ENCODE measurements at regions not wholly inside any gene's neighbourhood (a gene's known extent, or its start where the extent isn't known, plus 50 kb on each side); places are given as distances from the start of the nearest gene placed in this dataset.

DNA sequence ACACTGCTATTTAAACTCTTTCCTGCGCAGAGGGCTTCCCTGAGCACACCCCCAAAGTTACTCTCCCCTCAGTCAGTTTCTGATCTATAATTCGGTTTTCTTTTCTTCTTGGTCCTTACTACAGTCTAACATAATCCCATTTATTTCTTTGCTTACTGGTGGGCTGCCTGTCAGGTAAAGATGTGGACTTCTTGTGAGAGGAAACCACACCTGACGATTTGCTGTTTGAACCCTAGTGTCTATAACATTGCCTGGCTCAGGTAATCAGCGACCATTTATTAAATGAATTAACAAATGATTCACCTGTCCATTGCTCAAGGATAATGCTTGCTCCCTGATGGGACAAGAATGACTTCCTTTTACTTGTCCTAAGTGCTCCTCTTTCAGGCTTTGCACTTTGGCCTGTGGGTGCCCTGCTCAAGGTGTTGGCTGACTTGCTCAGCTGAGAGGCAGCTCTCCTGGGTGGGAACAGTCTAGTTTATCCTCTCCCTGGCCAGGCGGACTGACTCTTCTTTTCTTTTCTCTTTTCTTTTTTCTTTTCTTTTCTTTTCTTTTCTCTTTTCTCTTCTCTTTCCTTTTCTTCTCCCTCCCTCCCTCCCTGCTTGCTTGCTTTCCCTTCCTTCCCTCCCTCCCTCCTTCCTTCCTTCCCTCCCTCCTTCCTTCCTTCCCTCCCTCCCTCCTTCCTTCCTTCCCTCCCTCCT is 233.1 kb downstream of the BCAS1 start:
- no peak for DNase-seq

DNA sequence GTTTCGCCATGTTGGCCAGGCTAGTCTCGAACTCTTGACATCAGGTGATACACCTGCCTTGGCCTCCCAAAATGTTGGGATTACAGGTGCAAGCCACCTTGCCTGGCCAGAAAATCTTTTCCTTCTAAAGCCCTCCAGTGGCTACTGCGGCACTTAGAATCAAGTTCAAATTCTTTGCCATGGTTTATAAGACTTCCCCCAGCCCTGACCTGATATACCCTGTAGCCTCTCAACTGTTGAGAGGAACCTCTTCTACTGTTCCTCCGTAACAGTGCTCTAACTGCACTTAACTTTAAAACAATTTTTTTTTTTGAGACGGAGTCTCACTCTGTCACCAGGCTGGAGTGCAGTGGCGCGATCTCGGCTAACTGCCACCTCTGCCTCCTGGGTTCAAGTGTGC is 235.6 kb downstream of the BCAS1 start:
- DNase-seq: no peak

DNA sequence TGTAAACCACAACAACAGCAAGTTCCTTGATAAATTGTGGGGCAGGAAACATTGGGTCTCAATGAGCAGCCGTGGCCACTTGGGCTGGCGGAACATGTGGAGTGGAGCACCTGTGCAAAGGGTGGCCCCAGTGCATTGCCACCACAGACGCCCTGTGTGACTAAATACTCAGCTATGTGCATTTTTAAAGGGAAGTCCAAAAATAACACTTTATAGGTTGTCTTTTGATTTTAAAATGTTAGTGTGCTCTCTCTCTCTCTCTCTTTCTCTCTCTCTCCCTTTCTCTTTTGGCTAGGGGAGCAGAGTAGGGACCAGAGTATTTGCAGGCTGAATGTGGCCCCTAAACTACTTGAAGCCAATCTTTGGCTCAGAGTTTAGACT is 236.3 kb downstream of the BCAS1 start:
- DNase-seq: no peak

GRCh38 chr20:53833333-53834061 is 236.9 kb downstream of the BCAS1 start:
- no peak for DNase-seq

DNA sequence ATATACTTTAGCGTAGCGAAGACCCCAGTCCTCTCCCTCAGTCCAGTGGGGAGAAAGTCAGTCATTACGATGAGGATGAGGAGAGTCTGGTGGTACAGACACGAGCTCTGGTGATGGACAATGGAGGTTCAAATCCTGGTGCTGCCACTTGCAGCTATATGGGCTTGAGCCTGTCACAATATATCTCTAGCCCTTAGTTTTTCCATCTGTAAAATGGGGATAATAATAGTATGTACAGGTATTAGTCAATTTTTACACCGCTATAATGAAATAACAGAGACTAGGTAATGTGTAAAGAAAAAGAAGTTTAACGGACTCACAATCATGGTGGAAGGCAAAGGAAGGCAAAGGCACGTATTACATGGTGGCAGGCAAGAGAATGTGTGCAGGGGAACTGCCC is 237.9 kb downstream of the BCAS1 start:
- DNase-seq: no peak

- no peak for DNase-seq
Measured at GRCh38 chr20:53831812-53832211, 238.2 kb upstream of the ZNF217 start.

DNA sequence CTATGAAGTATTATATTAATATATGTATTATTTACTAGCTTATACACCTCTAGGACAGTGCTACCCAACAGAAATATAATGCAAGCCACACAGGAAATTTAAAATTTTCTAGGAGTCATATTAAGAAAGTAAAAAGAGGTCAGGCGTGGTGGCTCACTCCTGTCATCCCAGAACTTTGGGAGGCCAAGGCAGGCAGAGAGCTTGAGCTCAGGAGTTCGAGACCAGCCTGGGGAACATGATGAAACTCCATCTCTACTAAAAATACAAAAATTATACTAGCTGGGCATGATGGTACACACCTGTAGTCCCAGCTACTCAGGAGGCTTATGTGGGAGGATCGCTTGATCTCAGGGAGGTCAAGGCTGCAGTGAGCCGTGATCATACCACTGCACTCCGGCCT is 237.6 kb upstream of the ZNF217 start:
- no peak for DNase-seq

- DNase-seq: peak; percentile 56
Measured at GRCh38 chr20:53829724-53830521, 236.3 kb upstream of the ZNF217 start.

- DNase-seq: no peak
Measured at GRCh38 chr20:53829255-53829723, 235.7 kb upstream of the ZNF217 start.

GRCh38 chr20:53828682-53829254 is 235.1 kb upstream of the ZNF217 start:
- peak; percentile 85 for DNase-seq

GRCh38 chr20:53828088-53828681 is 234.5 kb upstream of the ZNF217 start:
- DNase-seq: peak; percentile 93

GRCh38 chr20:53827292-53828087 is 233.9 kb upstream of the ZNF217 start:
- DNase-seq: no peak

DNA sequence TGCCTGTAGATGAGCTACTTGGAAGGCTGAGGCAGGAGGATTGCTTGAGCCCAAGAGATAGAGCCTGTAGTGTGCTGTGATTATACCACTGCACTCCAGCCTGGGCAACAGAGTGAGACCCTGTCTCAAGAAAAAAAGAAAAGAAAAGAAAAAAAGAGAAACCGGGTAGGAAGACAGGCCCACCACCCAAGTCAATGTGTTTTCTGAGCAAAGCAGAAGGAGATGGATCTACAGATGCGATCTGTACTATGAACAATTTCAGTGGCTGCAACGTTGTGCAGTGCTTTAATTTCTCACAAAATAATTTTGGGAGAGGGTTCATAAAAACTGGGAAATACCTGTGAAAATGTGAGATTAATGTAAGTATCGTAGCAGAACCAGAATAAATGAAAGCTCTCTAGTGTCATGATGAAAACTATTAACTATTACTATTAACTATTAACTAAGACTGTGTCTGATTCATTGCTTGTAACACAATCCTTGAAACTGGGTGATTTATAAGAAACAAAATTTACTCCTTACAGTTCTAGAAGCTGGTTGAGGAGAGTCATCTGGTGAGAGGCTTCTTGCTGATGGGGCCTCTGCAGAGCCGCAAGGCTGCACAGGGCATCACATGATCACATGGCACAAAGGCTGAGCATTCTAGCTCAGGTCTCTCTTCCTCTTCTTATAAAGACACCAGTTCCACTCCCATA is 233.1 kb upstream of the ZNF217 start:
- DNase-seq: no peak

- DNase-seq: no peak
Measured at GRCh38 chr20:53826090-53826489, 232.5 kb upstream of the ZNF217 start.

GRCh38 chr20:53825282-53825681 is 231.6 kb upstream of the ZNF217 start:
- no peak for DNase-seq

GRCh38 chr20:53824779-53825178 is 231.1 kb upstream of the ZNF217 start:
- DNase-seq: no peak

DNA sequence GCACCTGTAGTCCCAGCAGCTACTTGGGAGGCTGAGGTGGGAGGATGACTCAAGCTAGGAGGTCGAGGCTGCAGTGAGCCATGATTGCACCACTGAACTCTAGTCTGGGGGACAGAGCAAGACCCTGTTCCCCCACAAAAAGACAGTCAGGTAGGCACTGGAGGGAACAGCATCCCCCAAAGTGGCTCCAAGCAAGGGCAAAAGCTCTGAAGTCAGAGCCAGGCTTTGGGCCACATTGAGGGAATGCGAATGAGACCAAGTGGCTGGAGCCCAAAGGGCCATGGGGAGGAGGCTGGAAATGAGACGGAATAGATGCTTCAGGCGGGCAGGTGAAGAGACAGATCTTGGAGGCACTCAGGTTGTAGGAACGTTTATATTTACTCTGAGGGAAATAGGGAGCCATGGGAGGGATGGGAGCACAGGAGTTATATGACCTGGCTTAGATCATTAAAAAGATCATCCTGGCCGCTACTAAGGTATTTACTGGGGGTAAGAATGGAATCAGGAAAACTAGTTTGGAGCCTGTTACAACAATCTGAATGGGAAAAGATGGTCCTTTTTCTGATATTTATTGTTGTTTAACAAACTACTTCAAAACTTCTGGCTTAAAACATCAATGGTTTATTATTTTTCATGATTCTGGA is 229.6 kb upstream of the ZNF217 start:
- no peak for DNase-seq

DNA sequence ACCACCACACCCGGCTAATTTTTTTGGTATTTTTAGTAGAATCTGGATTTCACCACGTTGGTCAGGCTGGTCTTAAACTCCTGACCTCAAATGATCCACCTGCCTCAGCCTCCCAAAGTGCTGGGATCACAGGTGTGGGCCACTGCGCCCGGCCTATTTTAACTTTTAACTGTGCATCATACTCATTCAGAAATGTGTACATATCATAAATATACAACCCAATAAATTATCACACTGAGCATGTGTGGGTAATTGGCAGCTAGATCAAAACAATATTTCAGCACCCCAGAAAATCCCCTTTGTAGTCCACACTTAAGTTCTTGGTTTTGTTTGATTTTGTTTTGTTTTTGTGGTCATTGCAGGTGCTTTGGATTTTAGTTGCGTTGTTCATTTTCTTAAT is 228.9 kb upstream of the ZNF217 start:
- no peak for DNase-seq

DNA sequence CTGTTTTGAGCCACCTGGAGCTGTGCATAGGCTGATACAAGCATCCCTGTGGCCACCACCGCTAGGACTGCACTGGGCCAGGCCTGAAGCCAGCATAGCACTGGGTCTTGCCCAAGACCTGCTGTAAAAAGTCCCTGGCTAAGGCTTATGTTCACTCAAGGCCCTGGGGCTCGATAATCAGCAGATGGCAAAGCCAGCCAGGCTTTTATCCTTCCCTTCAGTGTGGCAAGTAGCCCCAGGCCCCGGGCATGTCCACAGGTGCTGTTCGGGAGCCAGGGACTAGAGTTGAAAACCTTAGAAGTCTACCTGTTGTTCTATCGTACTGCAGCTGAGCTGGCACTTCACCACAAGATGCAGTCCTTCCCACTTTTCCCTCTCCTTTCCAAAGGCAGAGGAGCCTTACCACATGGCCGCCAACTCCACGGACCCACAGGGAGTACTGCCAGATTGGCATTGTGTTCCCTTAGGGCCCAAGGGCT is 226.4 kb upstream of the ZNF217 start:
- no peak for DNase-seq

All from tongue (tissue), 1 donor.